ENCODE measurements at regions not wholly inside any gene's neighbourhood (a gene's known extent, or its start where the extent isn't known, plus 50 kb on each side); places are given as distances from the start of the nearest gene placed in this dataset.

GRCh38 chr13:103391936-103392335, 325.7 kb upstream of the SLC10A2 start:
- TF ChIP-seq CTCF (conservative IDR thresholded peaks at IDR 0.05; ENCODE audit: low read length) (no peak), EZH2phosphoT487 (IDR thresholded peaks at IDR 0.05; ENCODE audit: borderline replicate concordance, low read depth, low read length) (no peak)

Data from OCI-LY7 (cell line).